ENCODE measurements at regions not wholly inside any gene's neighbourhood (a gene's known extent, or its start where the extent isn't known, plus 50 kb on each side); places are given as distances from the start of the nearest gene placed in this dataset.

- Histone ChIP-seq H3K36me3 (ENCODE audit: control insufficient read depth, insufficient read depth, low read length) (no peaks in the 10 kb centered on the region), H3K27me3 (ENCODE audit: control insufficient read depth, insufficient read depth, low read length) (no peaks in the 10 kb centered on the region), H3K4me1 (ENCODE audit: control insufficient read depth, insufficient read depth, low read length) (peaks cover 2% of the 10 kb centered on the region; the same call in 1 of the 2 replicates), H3K27ac (ENCODE audit: low read length) (no peak overlapping the region), H3K4me3 (ENCODE audit: low read length) (no peak overlapping the region), H3K9me3 (ENCODE audit: control insufficient read depth, insufficient read depth, low read length) (no peaks in the 10 kb centered on the region)
- WGBS (ENCODE audit: insufficient coverage, insufficient read length) = no CpG with 5 or more reads among the region's 11 CpGs
- DNase-seq (ENCODE audit: low read depth, low spot score) = no peak
Measured at GRCh38 chr2:207257251-207258250, 91.8 kb upstream of the KLF7 start.

- WGBS (ENCODE audit: insufficient coverage, insufficient read length) = no CpG with 5 or more reads among the region's 6 CpGs
- H3K36me3 ChIP-seq (ENCODE audit: control insufficient read depth, insufficient read depth, low read length) = no peaks in the 10 kb centered on the region
- H3K4me1 ChIP-seq (ENCODE audit: control insufficient read depth, insufficient read depth, low read length) = peaks cover 2% of the 10 kb centered on the region; the same call in 1 of the 2 replicates
- H3K27ac ChIP-seq (ENCODE audit: low read length) = no peak overlapping the region
- no peak overlapping the region for H3K4me3 ChIP-seq (ENCODE audit: low read length)
- H3K27me3 ChIP-seq (ENCODE audit: control insufficient read depth, insufficient read depth, low read length) = no peaks in the 10 kb centered on the region
- no peaks in the 10 kb centered on the region for H3K9me3 ChIP-seq (ENCODE audit: control insufficient read depth, insufficient read depth, low read length)
- no peak for DNase-seq (ENCODE audit: low read depth, low spot score)
Measured at GRCh38 chr2:207258263-207258991, 92.7 kb upstream of the KLF7 start.

- Histone ChIP-seq H3K27me3 (ENCODE audit: control insufficient read depth, insufficient read depth, low read length) (no peaks in the 10 kb centered on the region), H3K36me3 (ENCODE audit: control insufficient read depth, insufficient read depth, low read length) (no peaks in the 10 kb centered on the region), H3K4me3 (ENCODE audit: low read length) (no peak overlapping the region), H3K27ac (ENCODE audit: low read length) (no peak overlapping the region), H3K4me1 (ENCODE audit: control insufficient read depth, insufficient read depth, low read length) (peaks cover 2% of the 10 kb centered on the region; the same call in 1 of the 2 replicates), H3K9me3 (ENCODE audit: control insufficient read depth, insufficient read depth, low read length) (no peaks in the 10 kb centered on the region)
- no CpG with 5 or more reads among the region's 2 CpGs for WGBS (ENCODE audit: insufficient coverage, insufficient read length)
- DNase-seq (ENCODE audit: low read depth, low spot score) = no peak
Measured at GRCh38 chr2:207260021-207260420, 94.3 kb upstream of the KLF7 start.

GRCh38 chr2:207260947-207261346 is 95.2 kb upstream of the KLF7 start:
- Histone ChIP-seq H3K9me3 (ENCODE audit: control insufficient read depth, insufficient read depth, low read length) (no peaks in the 10 kb centered on the region), H3K27me3 (ENCODE audit: control insufficient read depth, insufficient read depth, low read length) (no peaks in the 10 kb centered on the region), H3K4me3 (ENCODE audit: low read length) (no peak overlapping the region), H3K36me3 (ENCODE audit: control insufficient read depth, insufficient read depth, low read length) (no peaks in the 10 kb centered on the region), H3K4me1 (ENCODE audit: control insufficient read depth, insufficient read depth, low read length) (peaks cover 2% of the 10 kb centered on the region; the same call in 1 of the 2 replicates), H3K27ac (ENCODE audit: low read length) (no peak overlapping the region)
- DNase-seq (ENCODE audit: low read depth, low spot score) = no peak
- no CpG with 5 or more reads among the region's 4 CpGs for WGBS (ENCODE audit: insufficient coverage, insufficient read length)

- no CpG with 5 or more reads among the region's 2 CpGs for WGBS (ENCODE audit: insufficient coverage, insufficient read length)
- H3K36me3 ChIP-seq (ENCODE audit: control insufficient read depth, insufficient read depth, low read length) = no peaks in the 10 kb centered on the region
- H3K4me1 ChIP-seq (ENCODE audit: control insufficient read depth, insufficient read depth, low read length) = no peaks in the 10 kb centered on the region
- H3K9me3 ChIP-seq (ENCODE audit: control insufficient read depth, insufficient read depth, low read length) = no peaks in the 10 kb centered on the region
- no peak overlapping the region for H3K27ac ChIP-seq (ENCODE audit: low read length)
- no peak overlapping the region for H3K4me3 ChIP-seq (ENCODE audit: low read length)
- no peaks in the 10 kb centered on the region for H3K27me3 ChIP-seq (ENCODE audit: control insufficient read depth, insufficient read depth, low read length)
- DNase-seq (ENCODE audit: low read depth, low spot score) = no peak
Measured at GRCh38 chr2:207264310-207264709, 98.6 kb upstream of the KLF7 start.

- H3K27ac ChIP-seq (ENCODE audit: low read length) = no peak overlapping the region
Measured at GRCh38 chr2:207265332-207265731, 99.6 kb upstream of the KLF7 start.

GRCh38 chr2:207265869-207266268 is 100.1 kb upstream of the KLF7 start:
- Histone ChIP-seq H3K9me3 (ENCODE audit: control insufficient read depth, insufficient read depth, low read length) (no peaks in the 10 kb centered on the region), H3K27me3 (ENCODE audit: control insufficient read depth, insufficient read depth, low read length) (no peaks in the 10 kb centered on the region), H3K4me3 (ENCODE audit: low read length) (no peak overlapping the region), H3K4me1 (ENCODE audit: control insufficient read depth, insufficient read depth, low read length) (no peaks in the 10 kb centered on the region), H3K27ac (ENCODE audit: low read length) (no peak overlapping the region), H3K36me3 (ENCODE audit: control insufficient read depth, insufficient read depth, low read length) (no peaks in the 10 kb centered on the region)
- DNase-seq (ENCODE audit: low read depth, low spot score) = no peak
- no CpG with 5 or more reads among the region's 6 CpGs for WGBS (ENCODE audit: insufficient coverage, insufficient read length)

More at GRCh38 chr2:207265332-207265731, 99.6 kb upstream of the KLF7 start:
- H3K9me3 ChIP-seq (ENCODE audit: control insufficient read depth, insufficient read depth, low read length) = no peaks in the 10 kb centered on the region
- no peak overlapping the region for H3K4me3 ChIP-seq (ENCODE audit: low read length)
- no peaks in the 10 kb centered on the region for H3K4me1 ChIP-seq (ENCODE audit: control insufficient read depth, insufficient read depth, low read length)
- no peaks in the 10 kb centered on the region for H3K27me3 ChIP-seq (ENCODE audit: control insufficient read depth, insufficient read depth, low read length)
- WGBS (ENCODE audit: insufficient coverage, insufficient read length) = no CpG with 5 or more reads among the region's 2 CpGs
- H3K36me3 ChIP-seq (ENCODE audit: control insufficient read depth, insufficient read depth, low read length) = no peaks in the 10 kb centered on the region
- DNase-seq (ENCODE audit: low read depth, low spot score) = no peak

GRCh38 chr2:207266648-207267047 is 100.9 kb upstream of the KLF7 start:
- H3K27ac ChIP-seq (ENCODE audit: low read length) = no peak overlapping the region
- no CpG with 5 or more reads among the region's 7 CpGs for WGBS (ENCODE audit: insufficient coverage, insufficient read length)

GRCh38 chr2:207269038-207269437 is 103.3 kb upstream of the KLF7 start:
- no peaks in the 10 kb centered on the region for H3K36me3 ChIP-seq (ENCODE audit: control insufficient read depth, insufficient read depth, low read length)
- H3K4me3 ChIP-seq (ENCODE audit: low read length) = no peak overlapping the region
- no peak for DNase-seq (ENCODE audit: low read depth, low spot score)
- H3K27ac ChIP-seq (ENCODE audit: low read length) = no peak overlapping the region
- no peaks in the 10 kb centered on the region for H3K4me1 ChIP-seq (ENCODE audit: control insufficient read depth, insufficient read depth, low read length)
- WGBS (ENCODE audit: insufficient coverage, insufficient read length) = no CpG with 5 or more reads among the region's 2 CpGs
- H3K9me3 ChIP-seq (ENCODE audit: control insufficient read depth, insufficient read depth, low read length) = no peaks in the 10 kb centered on the region
- H3K27me3 ChIP-seq (ENCODE audit: control insufficient read depth, insufficient read depth, low read length) = no peaks in the 10 kb centered on the region

More at GRCh38 chr2:207266648-207267047, 100.9 kb upstream of the KLF7 start:
- H3K4me1 ChIP-seq (ENCODE audit: control insufficient read depth, insufficient read depth, low read length) = no peaks in the 10 kb centered on the region
- H3K9me3 ChIP-seq (ENCODE audit: control insufficient read depth, insufficient read depth, low read length) = no peaks in the 10 kb centered on the region
- no peak overlapping the region for H3K4me3 ChIP-seq (ENCODE audit: low read length)
- no peak for DNase-seq (ENCODE audit: low read depth, low spot score)
- no peaks in the 10 kb centered on the region for H3K36me3 ChIP-seq (ENCODE audit: control insufficient read depth, insufficient read depth, low read length)
- H3K27me3 ChIP-seq (ENCODE audit: control insufficient read depth, insufficient read depth, low read length) = no peaks in the 10 kb centered on the region

- no peaks in the 10 kb centered on the region for H3K9me3 ChIP-seq (ENCODE audit: control insufficient read depth, insufficient read depth, low read length)
- no peaks in the 10 kb centered on the region for H3K36me3 ChIP-seq (ENCODE audit: control insufficient read depth, insufficient read depth, low read length)
- no CpG with 5 or more reads among the region's 5 CpGs for WGBS (ENCODE audit: insufficient coverage, insufficient read length)
- H3K4me1 ChIP-seq (ENCODE audit: control insufficient read depth, insufficient read depth, low read length) = no peaks in the 10 kb centered on the region
- no peak overlapping the region for H3K27ac ChIP-seq (ENCODE audit: low read length)
- no peak for DNase-seq (ENCODE audit: low read depth, low spot score)
- no peaks in the 10 kb centered on the region for H3K27me3 ChIP-seq (ENCODE audit: control insufficient read depth, insufficient read depth, low read length)
- H3K4me3 ChIP-seq (ENCODE audit: low read length) = no peak overlapping the region
Measured at GRCh38 chr2:207274530-207275189, 108.9 kb upstream of the KLF7 start.
